Nephron progenitor cell (in vitro differentiated cells): ENCODE measurements at regions not wholly inside any gene's neighbourhood (a gene's known extent, or its start where the extent isn't known, plus 50 kb on each side); places are given as distances from the start of the nearest gene placed in this dataset.

ENCODE experiments used
- DNase-seq: peaks from one replicate; pipeline ENCODE4 v3.0.0; 2021
- H3K27ac Mint-ChIP-seq: 2 replicates; pipeline ENCODE4 v1.8.0; 2021; ENCODE audit warnings: mild to moderate bottlenecking, moderate library complexity, mixed read lengths
- H3K27me3 Mint-ChIP-seq: 2 replicates; pipeline ENCODE4 v1.8.0; 2021; ENCODE audit warnings: mild to moderate bottlenecking, low read depth, mixed read lengths; ENCODE audit not compliant: poor library complexity
- H3K36me3 Mint-ChIP-seq: 2 replicates; pipeline ENCODE4 v1.8.0; 2021; ENCODE audit warnings: low read depth, mixed read lengths
- H3K4me1 Mint-ChIP-seq: 2 replicates; pipeline ENCODE4 v1.8.0; 2021; ENCODE audit warnings: mixed read lengths
- H3K4me3 Mint-ChIP-seq: 2 replicates; pipeline ENCODE4 v1.8.0; 2021; ENCODE audit warnings: mild to moderate bottlenecking, moderate library complexity, mixed read lengths
- H3K9me3 Mint-ChIP-seq: 2 replicates; pipeline ENCODE4 v1.8.0; 2021; ENCODE audit warnings: mild to moderate bottlenecking, moderate library complexity, mixed read lengths
- TF ChIP-seq, protein P1 (sequence below): fragments of 200-600 bp; sonication (generic); IDR thresholded peaks from 2 replicates; pipeline ENCODE4 v1.5.0; 2021; ENCODE audit warnings: antibody characterized with exemption

DNA sequence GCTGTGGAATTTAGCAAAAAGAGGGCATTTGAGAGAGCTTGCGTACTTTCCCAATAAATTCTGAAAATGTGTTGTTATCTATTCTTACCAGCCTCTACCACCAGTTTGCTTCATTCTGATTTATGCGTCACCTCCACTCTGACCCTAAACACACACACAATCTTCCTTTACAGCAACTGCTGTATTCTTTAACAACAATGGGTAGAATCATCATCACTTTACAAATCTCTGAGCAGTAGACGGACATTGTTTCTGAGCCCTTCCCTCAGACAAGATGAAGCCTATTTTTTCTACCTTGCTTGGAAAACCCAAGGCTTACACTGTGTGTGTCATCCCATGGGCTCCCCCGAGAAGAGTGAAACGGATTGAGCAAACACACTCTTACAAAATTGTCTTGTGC lies 83.1 kb upstream of the RASA1 start:
- Mint-ChIP-seq H3K36me3 (no peaks in the 10 kb centered on the region), H3K27ac (no peak overlapping the region), H3K27me3 (peaks cover 5% of the 10 kb centered on the region), H3K4me3 (no peak overlapping the region), H3K9me3 (no peaks in the 10 kb centered on the region), H3K4me1 (no peaks in the 10 kb centered on the region)
- no peak for DNase-seq
- TF ChIP-seq, protein P1, sequence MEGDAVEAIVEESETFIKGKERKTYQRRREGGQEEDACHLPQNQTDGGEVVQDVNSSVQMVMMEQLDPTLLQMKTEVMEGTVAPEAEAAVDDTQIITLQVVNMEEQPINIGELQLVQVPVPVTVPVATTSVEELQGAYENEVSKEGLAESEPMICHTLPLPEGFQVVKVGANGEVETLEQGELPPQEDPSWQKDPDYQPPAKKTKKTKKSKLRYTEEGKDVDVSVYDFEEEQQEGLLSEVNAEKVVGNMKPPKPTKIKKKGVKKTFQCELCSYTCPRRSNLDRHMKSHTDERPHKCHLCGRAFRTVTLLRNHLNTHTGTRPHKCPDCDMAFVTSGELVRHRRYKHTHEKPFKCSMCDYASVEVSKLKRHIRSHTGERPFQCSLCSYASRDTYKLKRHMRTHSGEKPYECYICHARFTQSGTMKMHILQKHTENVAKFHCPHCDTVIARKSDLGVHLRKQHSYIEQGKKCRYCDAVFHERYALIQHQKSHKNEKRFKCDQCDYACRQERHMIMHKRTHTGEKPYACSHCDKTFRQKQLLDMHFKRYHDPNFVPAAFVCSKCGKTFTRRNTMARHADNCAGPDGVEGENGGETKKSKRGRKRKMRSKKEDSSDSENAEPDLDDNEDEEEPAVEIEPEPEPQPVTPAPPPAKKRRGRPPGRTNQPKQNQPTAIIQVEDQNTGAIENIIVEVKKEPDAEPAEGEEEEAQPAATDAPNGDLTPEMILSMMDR, result no peak

DNA sequence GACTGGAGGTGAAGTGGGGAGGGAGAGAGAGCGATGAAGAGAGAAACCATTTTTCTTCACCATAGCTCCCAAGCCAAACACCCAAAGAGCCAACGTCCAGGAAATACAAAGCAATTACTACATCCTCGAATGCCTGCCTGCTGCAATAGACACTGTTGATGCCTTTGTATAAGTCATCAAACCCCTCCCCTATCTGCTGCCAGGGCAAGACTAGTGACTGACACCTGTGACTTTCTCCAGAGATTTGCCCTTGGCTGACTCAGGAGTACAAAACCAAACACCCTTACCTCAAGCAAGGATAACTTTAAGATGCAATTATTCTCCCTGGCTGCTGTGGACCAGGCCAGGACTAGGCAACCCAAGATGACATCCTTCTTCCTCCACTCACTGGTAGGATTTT lies 81.8 kb upstream of the RASA1 start:
- peaks cover 8% of the 10 kb centered on the region for H3K27me3 Mint-ChIP-seq
- no peaks in the 10 kb centered on the region for H3K9me3 Mint-ChIP-seq
- TF ChIP-seq, protein P1, result no peak
- H3K4me1 Mint-ChIP-seq, result no peaks in the 10 kb centered on the region
- H3K4me3 Mint-ChIP-seq, result no peak overlapping the region
- H3K27ac Mint-ChIP-seq, result no peak overlapping the region
- H3K36me3 Mint-ChIP-seq, result no peaks in the 10 kb centered on the region
- no peak for DNase-seq

DNA sequence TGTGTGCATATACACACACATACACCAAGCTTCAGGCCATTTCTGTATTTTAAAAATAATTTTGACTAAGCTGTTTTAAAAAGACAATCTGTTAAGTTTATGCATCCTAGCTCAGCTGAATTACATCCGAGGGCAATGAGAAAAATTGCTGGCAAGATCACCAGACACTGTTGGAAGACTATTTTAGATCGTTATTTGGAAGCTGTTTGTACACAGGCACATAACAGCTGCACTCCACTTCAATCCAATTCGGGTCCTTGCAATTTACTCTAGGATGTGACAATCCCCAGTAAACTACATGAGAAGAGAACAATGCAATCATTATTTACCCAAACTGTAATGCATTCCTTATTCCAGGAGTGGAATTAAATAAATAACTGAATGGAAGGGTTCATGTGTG lies 79.3 kb upstream of the RASA1 start:
- H3K36me3 Mint-ChIP-seq, result no peaks in the 10 kb centered on the region
- no peak overlapping the region for H3K27ac Mint-ChIP-seq
- TF ChIP-seq, protein P1, result no peak
- no peak overlapping the region for H3K4me3 Mint-ChIP-seq
- no peaks in the 10 kb centered on the region for H3K4me1 Mint-ChIP-seq
- DNase-seq, result no peak
- H3K27me3 Mint-ChIP-seq, result peaks cover 8% of the 10 kb centered on the region
- no peaks in the 10 kb centered on the region for H3K9me3 Mint-ChIP-seq

DNA sequence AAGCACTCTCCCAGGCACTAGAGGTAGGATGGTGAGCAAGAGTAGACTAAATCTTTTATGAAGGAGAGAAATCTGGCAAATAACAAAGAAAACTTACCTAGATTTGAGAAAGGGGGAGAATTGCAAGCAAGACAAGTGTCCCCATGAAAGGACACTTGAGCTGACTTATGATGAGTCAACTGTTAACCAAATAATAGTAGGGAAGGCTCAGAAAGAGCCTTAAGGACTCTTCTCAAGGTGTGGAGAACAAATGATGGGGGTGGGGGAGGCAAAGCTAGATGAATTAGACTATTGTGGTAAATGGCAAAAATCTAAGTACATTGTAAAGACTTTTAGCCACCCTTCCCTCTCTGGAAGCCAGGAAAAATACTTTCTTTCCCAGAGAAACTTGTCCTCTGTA lies 77.6 kb upstream of the RASA1 start:
- H3K4me1 Mint-ChIP-seq, result no peaks in the 10 kb centered on the region
- no peak overlapping the region for H3K4me3 Mint-ChIP-seq
- H3K36me3 Mint-ChIP-seq, result no peaks in the 10 kb centered on the region
- no peaks in the 10 kb centered on the region for H3K9me3 Mint-ChIP-seq
- no peak overlapping the region for H3K27ac Mint-ChIP-seq
- TF ChIP-seq, protein P1, result no peak
- H3K27me3 Mint-ChIP-seq, result peaks cover 3% of the 10 kb centered on the region
- no peak for DNase-seq

DNA sequence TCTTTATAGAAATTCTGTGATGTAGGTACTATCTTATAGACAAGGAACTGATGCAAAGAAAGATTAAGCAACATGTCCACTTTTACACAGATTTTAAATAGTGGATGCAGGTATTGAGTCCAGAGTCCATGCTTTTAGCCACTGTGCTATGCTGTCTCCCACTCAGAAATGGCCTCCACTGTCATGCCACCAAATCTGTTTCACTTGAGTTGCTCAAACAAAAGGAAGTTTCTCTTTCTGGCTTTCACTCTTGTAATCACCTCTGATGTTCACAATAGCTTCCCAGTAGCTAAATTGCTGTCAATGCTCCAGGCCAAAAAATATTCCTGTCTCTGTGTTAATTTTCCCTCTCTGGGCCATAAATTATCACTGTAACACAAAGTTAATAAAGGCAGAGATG lies 77.0 kb upstream of the RASA1 start:
- Mint-ChIP-seq H3K9me3 (no peaks in the 10 kb centered on the region), H3K4me3 (no peak overlapping the region), H3K27me3 (peaks cover 3% of the 10 kb centered on the region), H3K27ac (no peak overlapping the region), H3K4me1 (no peaks in the 10 kb centered on the region), H3K36me3 (no peaks in the 10 kb centered on the region)
- DNase-seq, result no peak
- TF ChIP-seq, protein P1, result no peak

DNA sequence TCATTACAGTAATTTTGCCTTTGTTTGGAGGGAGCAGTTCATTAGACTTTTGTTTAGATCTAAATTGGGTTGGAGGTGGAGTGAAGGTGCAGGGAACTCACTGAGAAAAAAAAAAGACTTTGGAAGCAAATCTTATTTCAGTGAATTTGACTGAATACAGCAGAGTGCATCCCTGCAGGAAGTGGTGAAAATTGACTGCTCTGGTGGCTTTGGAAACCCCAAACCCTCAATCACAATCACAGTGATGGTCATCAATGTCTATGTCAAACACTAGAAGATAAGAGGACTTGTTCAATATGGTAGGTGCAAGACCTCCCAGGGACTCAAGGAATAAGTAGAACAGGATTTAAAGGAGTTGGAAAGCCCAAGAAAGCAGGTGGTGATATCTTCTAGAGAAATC lies 76.0 kb upstream of the RASA1 start:
- H3K27me3 Mint-ChIP-seq, result peaks cover 3% of the 10 kb centered on the region
- no peak for DNase-seq
- H3K9me3 Mint-ChIP-seq, result no peaks in the 10 kb centered on the region
- H3K27ac Mint-ChIP-seq, result no peak overlapping the region
- H3K4me1 Mint-ChIP-seq, result no peaks in the 10 kb centered on the region
- TF ChIP-seq, protein P1, result no peak
- H3K36me3 Mint-ChIP-seq, result no peaks in the 10 kb centered on the region
- H3K4me3 Mint-ChIP-seq, result no peak overlapping the region
